ENCODE measurements at regions not wholly inside any gene's neighbourhood (a gene's known extent, or its start where the extent isn't known, plus 50 kb on each side); places are given as distances from the start of the nearest gene placed in this dataset.

DNA sequence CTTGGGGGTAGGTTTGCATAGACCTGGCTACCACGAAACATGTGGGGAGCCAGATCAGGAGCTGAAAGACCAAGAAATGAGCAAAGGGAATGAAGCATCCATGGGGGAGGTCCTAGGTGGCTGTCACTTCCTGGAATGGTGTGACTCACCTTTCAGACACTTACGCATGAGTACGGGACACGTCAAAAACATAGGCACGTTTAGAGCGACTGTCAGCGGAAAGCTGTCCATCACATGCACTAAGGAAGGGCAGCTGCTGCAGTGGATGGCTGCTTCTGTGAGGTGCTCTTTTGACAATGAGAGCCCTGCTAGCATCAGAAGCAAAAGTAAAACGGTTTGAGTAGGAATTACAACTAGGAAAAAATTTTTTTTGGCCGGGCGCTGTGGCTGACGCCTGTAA is 244.6 kb upstream of the CCDC54 start:
- no peaks in the 10 kb centered on the region for H3K9me2 ChIP-seq (ENCODE audit: low read depth, low read length)
- H3K9ac ChIP-seq (ENCODE audit: low read length) = no peak overlapping the region
- no peaks in the 10 kb centered on the region for H4K20me1 ChIP-seq (ENCODE audit: insufficient read depth, low read length)
- no peak overlapping the region for H3K4me3 ChIP-seq (ENCODE audit: low read depth, low read length, poor library complexity, severe bottlenecking)
- H3K4me2 ChIP-seq (ENCODE audit: low read length) = no peak overlapping the region
- H3K27ac ChIP-seq (ENCODE audit: low read depth, low read length, poor library complexity, severe bottlenecking) = no peak overlapping the region
- TF ChIP-seq, protein P1, sequence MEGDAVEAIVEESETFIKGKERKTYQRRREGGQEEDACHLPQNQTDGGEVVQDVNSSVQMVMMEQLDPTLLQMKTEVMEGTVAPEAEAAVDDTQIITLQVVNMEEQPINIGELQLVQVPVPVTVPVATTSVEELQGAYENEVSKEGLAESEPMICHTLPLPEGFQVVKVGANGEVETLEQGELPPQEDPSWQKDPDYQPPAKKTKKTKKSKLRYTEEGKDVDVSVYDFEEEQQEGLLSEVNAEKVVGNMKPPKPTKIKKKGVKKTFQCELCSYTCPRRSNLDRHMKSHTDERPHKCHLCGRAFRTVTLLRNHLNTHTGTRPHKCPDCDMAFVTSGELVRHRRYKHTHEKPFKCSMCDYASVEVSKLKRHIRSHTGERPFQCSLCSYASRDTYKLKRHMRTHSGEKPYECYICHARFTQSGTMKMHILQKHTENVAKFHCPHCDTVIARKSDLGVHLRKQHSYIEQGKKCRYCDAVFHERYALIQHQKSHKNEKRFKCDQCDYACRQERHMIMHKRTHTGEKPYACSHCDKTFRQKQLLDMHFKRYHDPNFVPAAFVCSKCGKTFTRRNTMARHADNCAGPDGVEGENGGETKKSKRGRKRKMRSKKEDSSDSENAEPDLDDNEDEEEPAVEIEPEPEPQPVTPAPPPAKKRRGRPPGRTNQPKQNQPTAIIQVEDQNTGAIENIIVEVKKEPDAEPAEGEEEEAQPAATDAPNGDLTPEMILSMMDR (IDR thresholded peaks at IDR 0.05; ENCODE audit: low read length) = no peak
- TF ChIP-seq EZH2 (IDR thresholded peaks at IDR 0.05; ENCODE audit: borderline replicate concordance, low read length) = no peak
- H3K36me3 ChIP-seq (ENCODE audit: insufficient read depth, low read length) = no peaks in the 10 kb centered on the region; the same call in 1 of the 2 replicates
- H3K9me3 ChIP-seq (ENCODE audit: low read length) = no peaks in the 10 kb centered on the region
- no peaks in the 10 kb centered on the region for H3K27me3 ChIP-seq (ENCODE audit: insufficient read depth, low read length)
- H3F3A ChIP-seq (ENCODE audit: insufficient read depth, low read length) = no peaks in the 10 kb centered on the region
- no peaks in the 10 kb centered on the region for H3K4me1 ChIP-seq (ENCODE audit: insufficient read depth, low read length, severe bottlenecking)
- no peaks in the 10 kb centered on the region for H3K79me2 ChIP-seq (ENCODE audit: insufficient read depth, low read length)
- no peak overlapping the region for H2AFZ ChIP-seq (ENCODE audit: low read length)

DNA sequence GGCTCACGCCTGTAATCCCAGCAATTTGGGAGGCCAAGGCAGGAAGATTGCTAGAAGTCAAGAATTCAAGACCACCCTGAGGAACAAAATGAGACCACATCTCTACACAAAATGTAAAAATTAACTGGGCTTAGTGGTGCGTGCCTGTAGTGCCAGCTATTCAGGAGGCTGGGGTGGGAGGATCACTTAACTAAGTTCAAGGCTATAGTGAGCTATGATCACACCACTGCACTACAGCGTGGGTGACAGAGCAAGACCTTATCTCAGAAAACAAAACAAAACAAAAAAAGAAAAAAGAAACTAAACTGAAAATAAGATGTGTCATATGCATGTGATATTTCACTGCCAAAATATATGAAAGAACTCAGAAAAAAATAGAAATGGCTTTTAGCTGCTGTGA is 243.3 kb upstream of the CCDC54 start:
- TF ChIP-seq, protein P1 (IDR thresholded peaks at IDR 0.05; ENCODE audit: low read length) = no peak
- no peak for TF ChIP-seq EZH2 (IDR thresholded peaks at IDR 0.05; ENCODE audit: borderline replicate concordance, low read length)
- Histone ChIP-seq H4K20me1 (ENCODE audit: insufficient read depth, low read length) (no peaks in the 10 kb centered on the region), H2AFZ (ENCODE audit: low read length) (no peak overlapping the region), H3K79me2 (ENCODE audit: insufficient read depth, low read length) (no peaks in the 10 kb centered on the region), H3F3A (ENCODE audit: insufficient read depth, low read length) (no peaks in the 10 kb centered on the region), H3K4me3 (ENCODE audit: low read depth, low read length, poor library complexity, severe bottlenecking) (no peak overlapping the region), H3K9me2 (ENCODE audit: low read depth, low read length) (no peaks in the 10 kb centered on the region), H3K4me2 (ENCODE audit: low read length) (no peak overlapping the region), H3K27me3 (ENCODE audit: insufficient read depth, low read length) (no peaks in the 10 kb centered on the region), H3K4me1 (ENCODE audit: insufficient read depth, low read length, severe bottlenecking) (no peaks in the 10 kb centered on the region), H3K27ac (ENCODE audit: low read depth, low read length, poor library complexity, severe bottlenecking) (no peak overlapping the region), H3K9ac (ENCODE audit: low read length) (no peak overlapping the region), H3K36me3 (ENCODE audit: insufficient read depth, low read length) (no peaks in the 10 kb centered on the region; the same call in 1 of the 2 replicates), H3K9me3 (ENCODE audit: low read length) (no peaks in the 10 kb centered on the region)

DNA sequence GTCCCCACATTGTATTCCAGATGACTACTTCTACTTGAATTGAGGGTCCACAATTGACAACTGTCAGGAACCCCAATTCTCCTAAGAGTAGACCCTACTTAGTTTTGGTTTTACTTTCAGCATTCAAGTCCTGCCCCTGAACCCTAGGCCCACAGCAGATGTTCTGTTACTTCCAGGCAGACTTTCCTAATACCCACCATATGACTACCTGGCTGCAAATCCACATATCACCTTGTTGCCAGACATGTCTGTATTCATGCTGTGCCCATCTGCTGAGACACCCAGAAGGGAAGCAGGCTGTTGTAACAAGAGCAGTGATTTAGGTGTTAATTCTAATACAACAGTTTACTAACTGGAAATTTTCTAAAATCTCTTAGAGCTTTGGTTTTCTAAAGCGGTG is 235.1 kb upstream of the CCDC54 start:
- TF ChIP-seq, protein P1 (IDR thresholded peaks at IDR 0.05; ENCODE audit: low read length) = no peak
- TF ChIP-seq EZH2 (IDR thresholded peaks at IDR 0.05; ENCODE audit: borderline replicate concordance, low read length) = no peak
- H3K9me2 ChIP-seq (ENCODE audit: low read depth, low read length) = no peaks in the 10 kb centered on the region
- no peaks in the 10 kb centered on the region for H3K27me3 ChIP-seq (ENCODE audit: insufficient read depth, low read length)
- H4K20me1 ChIP-seq (ENCODE audit: insufficient read depth, low read length) = no peaks in the 10 kb centered on the region
- no peak overlapping the region for H3K4me3 ChIP-seq (ENCODE audit: low read depth, low read length, poor library complexity, severe bottlenecking)
- H3K9me3 ChIP-seq (ENCODE audit: low read length) = no peaks in the 10 kb centered on the region
- no peaks in the 10 kb centered on the region for H3K36me3 ChIP-seq (ENCODE audit: insufficient read depth, low read length)
- H3K4me1 ChIP-seq (ENCODE audit: insufficient read depth, low read length, severe bottlenecking) = peaks cover 13% of the 10 kb centered on the region
- H3K79me2 ChIP-seq (ENCODE audit: insufficient read depth, low read length) = no peaks in the 10 kb centered on the region
- H3K9ac ChIP-seq (ENCODE audit: low read length) = no peak overlapping the region
- H3K27ac ChIP-seq (ENCODE audit: low read depth, low read length, poor library complexity, severe bottlenecking) = no peak overlapping the region
- H3F3A ChIP-seq (ENCODE audit: insufficient read depth, low read length) = no peaks in the 10 kb centered on the region
- no peak overlapping the region for H3K4me2 ChIP-seq (ENCODE audit: low read length)
- H2AFZ ChIP-seq (ENCODE audit: low read length) = no peak overlapping the region

All from OCI-LY1 (cell line).